Calu3 (cell line): ENCODE measurements at regions not wholly inside any gene's neighbourhood (a gene's known extent, or its start where the extent isn't known, plus 50 kb on each side); places are given as distances from the start of the nearest gene placed in this dataset.

Experiments used
- BruUV-seq: library from RNA; stranded (reverse); fragments of 400-500 nt; replicated peaks from 2 replicates; lab custom pipeline; 2021; lab: Mats Ljungman, UMichigan
- CTCF ChIA-PET: fragments of 300-600 bp; sonication (Branson Sonifier 250); formaldehyde crosslinking; loops from one replicate; lab custom pipeline; 2022; ENCODE audit warnings: antibody characterized with exemption; lab: Charles Lee
- DNase-seq: peaks from one replicate; pipeline ENCODE4 v3.0.0; 2022
- H3K27ac Mint-ChIP-seq: one replicate; pipeline ENCODE4 v1.8.0; 2022; ENCODE audit warnings: mixed read lengths; ENCODE audit not compliant: unreplicated experiment
- H3K27me3 Mint-ChIP-seq: one replicate; pipeline ENCODE4 v1.8.0; 2022; ENCODE audit warnings: mixed read lengths; ENCODE audit not compliant: unreplicated experiment
- H3K36me3 Mint-ChIP-seq: one replicate; pipeline ENCODE4 v1.8.0; 2022; ENCODE audit warnings: mild to moderate bottlenecking, moderate library complexity, mixed read lengths; ENCODE audit not compliant: insufficient read depth, unreplicated experiment
- H3K4me1 Mint-ChIP-seq: one replicate; pipeline ENCODE4 v1.8.0; 2022; ENCODE audit warnings: mild to moderate bottlenecking, low read depth, mixed read lengths; ENCODE audit not compliant: unreplicated experiment
- H3K4me3 Mint-ChIP-seq: one replicate; pipeline ENCODE4 v1.8.0; 2022; ENCODE audit warnings: mild to moderate bottlenecking, low read depth, moderate library complexity, mixed read lengths; ENCODE audit not compliant: unreplicated experiment
- H3K9me3 Mint-ChIP-seq: one replicate; pipeline ENCODE4 v1.8.0; 2022; ENCODE audit warnings: low read depth, mixed read lengths; ENCODE audit not compliant: unreplicated experiment
- intact Hi-C: fragments of 100-400 bp; cut with micrococcal nuclease; formaldehyde crosslinking; loops from one replicate; pipeline ENCODE4 v1.10.0; 2022; ENCODE audit not compliant: unreplicated experiment
- TF ChIP-seq, protein P1 (sequence below): fragments of 200-600 bp; IDR thresholded peaks from one replicate; pipeline ENCODE4 v1.8.0; 2022; ENCODE audit warnings: antibody characterized with exemption; ENCODE audit not compliant: unreplicated experiment

DNA sequence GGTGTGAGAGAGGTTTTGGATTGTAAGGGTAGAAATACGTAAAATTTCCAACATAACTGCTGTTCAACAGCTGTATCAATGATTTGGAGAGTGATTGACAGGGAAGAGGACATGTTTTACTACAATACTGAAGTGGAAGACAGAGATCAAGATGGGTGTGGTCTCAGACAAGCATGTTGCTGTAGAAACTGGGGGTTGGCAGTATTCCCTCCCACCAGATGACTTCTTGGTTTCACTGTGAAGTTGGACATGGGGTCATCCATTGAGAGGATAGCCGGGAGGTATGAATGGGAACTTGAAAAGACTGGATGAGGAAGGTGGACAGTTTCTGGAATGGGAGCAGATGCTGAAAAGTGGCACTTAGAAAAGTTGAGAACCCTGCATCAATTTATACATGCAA is 95.3 kb upstream of the HDAC9 start:
- H3K27me3 Mint-ChIP-seq: no peaks in the 10 kb centered on the region
- no TSS peak for BruUV-seq
- peaks cover 32% of the 10 kb centered on the region for H3K4me1 Mint-ChIP-seq
- TF ChIP-seq, protein P1, sequence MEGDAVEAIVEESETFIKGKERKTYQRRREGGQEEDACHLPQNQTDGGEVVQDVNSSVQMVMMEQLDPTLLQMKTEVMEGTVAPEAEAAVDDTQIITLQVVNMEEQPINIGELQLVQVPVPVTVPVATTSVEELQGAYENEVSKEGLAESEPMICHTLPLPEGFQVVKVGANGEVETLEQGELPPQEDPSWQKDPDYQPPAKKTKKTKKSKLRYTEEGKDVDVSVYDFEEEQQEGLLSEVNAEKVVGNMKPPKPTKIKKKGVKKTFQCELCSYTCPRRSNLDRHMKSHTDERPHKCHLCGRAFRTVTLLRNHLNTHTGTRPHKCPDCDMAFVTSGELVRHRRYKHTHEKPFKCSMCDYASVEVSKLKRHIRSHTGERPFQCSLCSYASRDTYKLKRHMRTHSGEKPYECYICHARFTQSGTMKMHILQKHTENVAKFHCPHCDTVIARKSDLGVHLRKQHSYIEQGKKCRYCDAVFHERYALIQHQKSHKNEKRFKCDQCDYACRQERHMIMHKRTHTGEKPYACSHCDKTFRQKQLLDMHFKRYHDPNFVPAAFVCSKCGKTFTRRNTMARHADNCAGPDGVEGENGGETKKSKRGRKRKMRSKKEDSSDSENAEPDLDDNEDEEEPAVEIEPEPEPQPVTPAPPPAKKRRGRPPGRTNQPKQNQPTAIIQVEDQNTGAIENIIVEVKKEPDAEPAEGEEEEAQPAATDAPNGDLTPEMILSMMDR: no peak
- no peak overlapping the region for H3K27ac Mint-ChIP-seq
- CTCF ChIA-PET: interaction anchor here (1.0 kb wide), 1 partner anchor 16 kb away, joined by 4 read pairs; no protein-coding TSS in a partner anchor
- H3K4me3 Mint-ChIP-seq: no peak overlapping the region
- no peaks in the 10 kb centered on the region for H3K9me3 Mint-ChIP-seq
- no peaks in the 10 kb centered on the region for H3K36me3 Mint-ChIP-seq
- intact Hi-C loops: loop anchor here (5.0 kb wide), 1 partner anchor 97 kb away; the partner anchor contains the start of gene HDAC9
- no peak for DNase-seq

DNA sequence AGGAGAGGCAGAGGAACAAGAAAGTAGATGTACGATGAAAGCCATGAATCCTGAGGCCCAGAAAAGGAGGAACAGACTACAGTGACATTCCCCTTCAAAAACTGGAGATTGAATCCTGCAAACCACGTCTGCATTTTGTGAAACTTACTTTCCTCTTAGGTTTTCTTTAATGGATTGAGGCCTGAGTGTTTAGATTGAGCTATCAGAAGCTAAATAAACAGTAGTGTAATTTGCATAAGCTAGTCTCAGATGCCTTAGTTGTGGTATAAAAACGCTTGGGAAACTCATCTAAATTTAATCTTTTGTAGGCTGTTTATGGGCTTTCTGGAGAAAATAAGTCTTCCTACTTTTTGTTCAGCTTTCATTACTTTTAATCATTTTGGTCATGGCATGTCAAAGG is 94.8 kb upstream of the HDAC9 start:
- H3K9me3 Mint-ChIP-seq: no peaks in the 10 kb centered on the region
- intact Hi-C loops: loop anchor here (5.0 kb wide), 1 partner anchor 97 kb away; the partner anchor contains the start of gene HDAC9
- H3K36me3 Mint-ChIP-seq: no peaks in the 10 kb centered on the region
- TF ChIP-seq, protein P1: no peak
- DNase-seq: no peak
- peaks cover 32% of the 10 kb centered on the region for H3K4me1 Mint-ChIP-seq
- no TSS peak for BruUV-seq
- CTCF ChIA-PET: interaction anchor here (1.6 kb wide), 1 partner anchor 11 kb away, joined by 4 read pairs; no protein-coding TSS in a partner anchor
- H3K27ac Mint-ChIP-seq: no peak overlapping the region
- H3K4me3 Mint-ChIP-seq: no peak overlapping the region
- no peaks in the 10 kb centered on the region for H3K27me3 Mint-ChIP-seq

DNA sequence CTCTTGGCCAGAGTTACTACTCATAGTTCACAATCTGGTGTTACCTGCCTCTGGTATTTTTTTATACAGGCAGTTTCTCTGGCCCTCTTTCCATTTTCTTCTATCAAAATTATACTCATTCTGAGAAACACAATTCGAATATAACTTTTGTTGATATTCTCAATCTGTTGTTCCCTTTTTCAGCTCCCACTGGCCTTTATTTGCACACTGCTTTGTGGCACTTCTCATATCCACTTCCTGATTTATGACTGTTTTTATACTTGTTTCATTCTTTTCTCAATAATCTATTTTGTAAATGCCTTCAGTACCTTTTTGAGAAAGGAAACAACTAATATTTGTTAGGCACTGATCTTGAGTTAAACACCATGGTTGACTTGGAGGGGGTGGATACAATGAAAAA is 93.8 kb upstream of the HDAC9 start:
- no peak overlapping the region for H3K4me3 Mint-ChIP-seq
- no peaks in the 10 kb centered on the region for H3K9me3 Mint-ChIP-seq
- no peaks in the 10 kb centered on the region for H3K27me3 Mint-ChIP-seq
- intact Hi-C loops: loop anchor here (5.0 kb wide), 1 partner anchor 96 kb away; the partner anchor contains the start of gene HDAC9
- DNase-seq: no peak
- TF ChIP-seq, protein P1: no peak
- no TSS peak for BruUV-seq
- H3K36me3 Mint-ChIP-seq: no peaks in the 10 kb centered on the region
- CTCF ChIA-PET: interaction anchor here (0.9 to 1.6 kb wide), 3 partner anchors 10 to 103 kb away, joined by 3 to 4 read pairs (median 3); no protein-coding TSS in a partner anchor
- peaks cover 33% of the 10 kb centered on the region for H3K4me1 Mint-ChIP-seq
- no peak overlapping the region for H3K27ac Mint-ChIP-seq

DNA sequence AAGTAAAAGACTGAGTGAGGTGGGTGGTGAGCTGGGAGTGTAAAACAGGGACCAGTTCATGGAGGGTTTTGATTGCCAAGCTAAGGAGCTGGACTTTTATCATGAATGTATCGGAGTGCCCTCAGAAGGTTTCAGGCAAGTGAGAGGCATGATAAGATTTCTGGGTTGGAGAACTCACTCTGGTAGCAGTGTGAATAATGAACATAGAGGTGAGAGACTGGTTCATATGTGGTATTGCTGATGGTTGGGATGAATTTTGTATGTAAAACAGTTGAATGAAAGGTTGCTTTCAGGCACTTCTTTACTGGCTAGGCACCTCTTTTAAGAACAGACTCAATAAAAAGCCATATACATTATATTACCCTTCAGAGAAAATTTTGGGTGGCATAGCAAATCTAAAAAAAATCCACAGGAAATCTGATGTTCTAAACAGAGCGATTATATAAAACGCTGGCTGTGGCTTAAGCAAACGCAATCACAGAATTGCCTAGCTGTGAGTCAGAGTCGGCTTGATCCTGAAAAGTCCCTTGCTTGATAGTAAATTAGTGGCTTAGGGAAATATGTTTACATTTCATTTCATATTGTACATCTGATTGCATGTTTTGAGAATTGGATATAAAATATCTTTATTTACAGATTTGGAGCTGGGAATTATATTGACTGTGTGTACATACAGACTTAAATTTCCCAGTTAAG is 92.9 kb upstream of the HDAC9 start:
- TF ChIP-seq, protein P1: no peak
- H3K27me3 Mint-ChIP-seq: no peaks in the 10 kb centered on the region
- peaks cover 42% of the 10 kb centered on the region for H3K4me1 Mint-ChIP-seq
- CTCF ChIA-PET: interaction anchor here (0.9 to 1.6 kb wide), 4 partner anchors 9 to 102 kb away, joined by 3 to 4 read pairs (median 3); no protein-coding TSS in a partner anchor
- BruUV-seq: no TSS peak
- no peaks in the 10 kb centered on the region for H3K9me3 Mint-ChIP-seq
- intact Hi-C loops: loop anchor here (5.0 kb wide), 1 partner anchor 95 kb away; the partner anchor contains the start of gene HDAC9
- no peak overlapping the region for H3K27ac Mint-ChIP-seq
- H3K4me3 Mint-ChIP-seq: no peak overlapping the region
- H3K36me3 Mint-ChIP-seq: no peaks in the 10 kb centered on the region
- peak; percentile 24 for DNase-seq
